Skeletal muscle tissue (tissue), 3 donors: ENCODE measurements at regions not wholly inside any gene's neighbourhood (a gene's known extent, or its start where the extent isn't known, plus 50 kb on each side); places are given as distances from the start of the nearest gene placed in this dataset.
A peak's percentile ranks its signal among the peaks of the same experiment; 100 is the strongest.
"Not testable (repeated sequence)": the region's sequence is repeated elsewhere in the genome, so short reads cannot be mapped to it uniquely, and the experiment has no call there.

Experiments
- H3K27ac ChIP-seq: one replicate; pipeline ENCODE4 v1.7.0; 2013; ENCODE audit warnings: mild to moderate bottlenecking, low read depth, low read length, inconsistent platforms
- H3K27me3 ChIP-seq, 3 donors: one replicate each; pipeline ENCODE4 v1.7.0; 2013; ENCODE audit warnings: low read length in 3 of 3; ENCODE audit not compliant: control insufficient read depth in 3 of 3, insufficient read depth in 3 of 3
- H3K36me3 ChIP-seq, 3 donors: one replicate each; pipeline ENCODE4 v1.7.0; 2013; ENCODE audit warnings: low read length in 3 of 3; ENCODE audit not compliant: control insufficient read depth in 3 of 3, insufficient read depth in 3 of 3
- H3K4me1 ChIP-seq, 3 donors: one replicate each; pipeline ENCODE4 v1.7.0; 2013; ENCODE audit warnings: low read length in 3 of 3, mild to moderate bottlenecking in 3 of 3; ENCODE audit not compliant: control insufficient read depth in 3 of 3, insufficient read depth in 3 of 3
- H3K4me3 ChIP-seq, 3 donors: one replicate each; pipeline ENCODE4 v1.7.0; 2013; ENCODE audit warnings: low read length in 3 of 3
- H3K9ac ChIP-seq, 3 donors: one replicate each; pipeline ENCODE4 v1.7.0; 2013; ENCODE audit warnings: low read length in 3 of 3, mild to moderate bottlenecking in 3 of 3, moderate library complexity in 2 of 3, low read depth in 1 of 3
- H3K9me3 ChIP-seq, 3 donors: one replicate each; pipeline ENCODE4 v1.7.0; 2013; ENCODE audit warnings: low read length in 3 of 3; ENCODE audit not compliant: control insufficient read depth in 3 of 3
- donor health status: Osteomylitis.

DNA sequence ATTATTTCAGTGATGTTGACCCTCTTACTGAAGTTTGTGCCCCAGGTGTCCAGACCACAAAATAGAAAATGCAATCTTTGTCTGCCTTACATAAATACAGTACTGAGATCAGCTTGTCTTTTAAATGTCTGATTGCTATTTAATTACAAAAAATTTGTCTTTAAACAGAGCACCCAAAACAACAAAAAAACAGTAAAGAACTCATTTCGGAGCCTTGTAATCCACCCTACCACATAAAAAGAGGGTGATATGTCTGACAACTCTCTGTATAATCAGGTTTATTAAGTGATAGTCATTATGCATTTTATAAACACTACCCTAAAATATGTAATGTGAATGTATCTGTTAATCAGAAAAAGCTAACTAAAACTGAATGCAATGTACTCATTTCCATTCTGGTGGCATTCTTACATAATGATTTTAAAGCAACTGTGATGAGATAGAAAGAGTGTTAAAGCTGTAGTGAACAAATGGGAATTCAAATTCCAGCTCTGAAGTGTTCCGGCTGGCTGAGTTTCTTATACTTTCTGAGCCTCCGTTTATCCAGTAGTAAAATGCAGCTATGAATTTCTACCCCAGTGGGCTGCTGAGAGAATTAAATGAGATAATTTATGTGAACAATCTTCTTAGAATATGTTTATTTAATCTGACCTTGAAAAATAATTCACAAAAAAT lies 486.6 kb downstream of the USP25 start:
- Histone ChIP-seq H3K9me3 (no peaks in the 10 kb centered on the region), H3K36me3 (peaks cover 0 to 4% (median 3%) of the 10 kb centered on the region in 3 donors), H3K4me3 (peak overlapping the region in 1 of 3 donors; percentile 44), H3K27ac (no peak overlapping the region), H3K9ac (peak overlapping the region in 1 of 3 donors; percentile 34), H3K4me1 (peaks cover under 1 to 16% (median under 1%) of the 10 kb centered on the region in 3 donors), H3K27me3 (no peaks in the 10 kb centered on the region)

GRCh38 chr21:16218682-16219343 lies 489.0 kb downstream of the USP25 start:
- H3K9ac ChIP-seq, result no peak overlapping the region
- H3K27ac ChIP-seq, result no peak overlapping the region
- H3K9me3 ChIP-seq, result no peaks in the 10 kb centered on the region
- peaks cover 0 to 7% (median 0%) of the 10 kb centered on the region in 3 donors for H3K4me1 ChIP-seq
- H3K4me3 ChIP-seq, result no peak overlapping the region
- peaks cover 0 to 4% (median 3%) of the 10 kb centered on the region in 3 donors for H3K36me3 ChIP-seq
- no peaks in the 10 kb centered on the region for H3K27me3 ChIP-seq

GRCh38 chr21:16224756-16225155 lies 495.0 kb downstream of the USP25 start:
- not testable (repeated sequence) for H3K4me3 ChIP-seq, H3K36me3 ChIP-seq, H3K9ac ChIP-seq, H3K4me1 ChIP-seq, H3K27ac ChIP-seq, H3K9me3 ChIP-seq, H3K27me3 ChIP-seq

DNA sequence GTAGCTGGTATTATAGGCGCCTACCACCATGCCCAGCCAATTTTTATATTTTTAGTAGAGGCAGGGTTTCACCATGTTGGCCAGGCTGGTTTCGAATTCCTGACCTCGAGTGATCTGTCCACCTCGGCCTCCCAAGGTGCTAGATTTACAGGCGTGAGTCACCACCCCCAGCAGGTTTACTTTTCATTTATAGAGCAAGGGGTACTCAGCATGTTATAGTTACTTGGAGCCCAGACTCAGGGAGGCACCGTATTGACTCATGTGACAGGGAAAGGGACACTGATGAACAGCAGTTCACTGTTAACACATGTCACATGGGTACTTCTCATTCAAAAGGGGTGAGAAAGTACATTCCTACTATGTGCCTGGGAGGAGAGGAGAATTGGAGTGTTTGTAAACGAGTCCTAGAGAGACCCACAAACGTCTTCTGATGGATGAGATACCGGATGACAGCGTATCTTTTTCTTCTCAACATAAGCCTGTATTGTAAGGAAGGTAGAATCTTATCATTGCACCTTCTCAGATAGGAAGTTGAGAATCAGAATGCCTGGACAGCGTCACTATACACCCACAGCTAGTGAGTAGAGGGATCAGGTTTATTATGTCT lies 510.0 kb downstream of the USP25 start:
- Histone ChIP-seq H3K27me3 (no peaks in the 10 kb centered on the region), H3K4me1 (no peaks in the 10 kb centered on the region), H3K9ac (no peak overlapping the region), H3K36me3 (no peaks in the 10 kb centered on the region), H3K4me3 (no peak overlapping the region), H3K27ac (no peak overlapping the region), H3K9me3 (no peaks in the 10 kb centered on the region)

DNA sequence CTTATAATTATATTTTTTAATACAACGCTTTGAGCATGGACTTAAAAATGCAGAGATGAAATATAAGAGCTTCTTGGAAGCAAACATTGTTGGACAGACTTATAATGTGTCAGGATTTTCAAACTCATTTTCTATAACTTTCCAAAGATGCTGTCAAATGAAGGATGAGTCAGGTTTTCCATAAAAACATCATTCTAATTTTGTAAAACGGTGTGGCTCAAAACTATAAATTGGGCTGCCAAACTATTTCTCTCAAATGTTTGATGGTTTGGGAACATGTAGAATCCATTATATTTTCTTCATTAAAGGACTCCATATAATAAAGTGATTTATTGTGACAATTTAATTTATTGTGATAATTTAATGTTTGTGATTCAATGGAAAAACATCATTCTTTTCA lies 511.2 kb downstream of the USP25 start:
- H3K36me3 ChIP-seq, result no peaks in the 10 kb centered on the region
- H3K27me3 ChIP-seq, result no peaks in the 10 kb centered on the region
- no peaks in the 10 kb centered on the region for H3K4me1 ChIP-seq
- H3K9me3 ChIP-seq, result no peaks in the 10 kb centered on the region
- no peak overlapping the region for H3K27ac ChIP-seq
- H3K9ac ChIP-seq, result no peak overlapping the region
- H3K4me3 ChIP-seq, result no peak overlapping the region

GRCh38 chr21:16241479-16241963 lies 511.7 kb downstream of the USP25 start:
- Histone ChIP-seq H3K4me3 (no peak overlapping the region), H3K27me3 (no peaks in the 10 kb centered on the region), H3K27ac (no peak overlapping the region), H3K4me1 (no peaks in the 10 kb centered on the region), H3K9me3 (no peaks in the 10 kb centered on the region), H3K36me3 (no peaks in the 10 kb centered on the region), H3K9ac (no peak overlapping the region)

- H3K27ac ChIP-seq, result no peak overlapping the region
- H3K4me1 ChIP-seq, result no peaks in the 10 kb centered on the region
- H3K4me3 ChIP-seq, result no peak overlapping the region
- no peak overlapping the region for H3K9ac ChIP-seq
- no peaks in the 10 kb centered on the region for H3K27me3 ChIP-seq
- no peaks in the 10 kb centered on the region for H3K36me3 ChIP-seq
- no peaks in the 10 kb centered on the region for H3K9me3 ChIP-seq
These were observed 513.6 kb downstream of the USP25 start for GRCh38 chr21:16243396-16243795.

GRCh38 chr21:16248705-16249104 lies 518.9 kb downstream of the USP25 start:
- H3K9ac ChIP-seq, result no peak overlapping the region
- H3K4me3 ChIP-seq, result no peak overlapping the region
- H3K27me3 ChIP-seq, result no peaks in the 10 kb centered on the region
- H3K27ac ChIP-seq, result no peak overlapping the region
- no peaks in the 10 kb centered on the region for H3K4me1 ChIP-seq
- no peaks in the 10 kb centered on the region for H3K9me3 ChIP-seq
- H3K36me3 ChIP-seq, result no peaks in the 10 kb centered on the region

- H3K9me3 ChIP-seq, result no peaks in the 10 kb centered on the region
- H3K27me3 ChIP-seq, result no peaks in the 10 kb centered on the region
- no peaks in the 10 kb centered on the region for H3K36me3 ChIP-seq
- H3K27ac ChIP-seq, result no peak overlapping the region
- H3K9ac ChIP-seq, result no peak overlapping the region
- no peak overlapping the region for H3K4me3 ChIP-seq
- H3K4me1 ChIP-seq, result no peaks in the 10 kb centered on the region
These were observed 520.5 kb downstream of the USP25 start for GRCh38 chr21:16250273-16250672.
